ENCODE measurements at regions not wholly inside any gene's neighbourhood (a gene's known extent, or its start where the extent isn't known, plus 50 kb on each side); places are given as distances from the start of the nearest gene placed in this dataset.

DNA sequence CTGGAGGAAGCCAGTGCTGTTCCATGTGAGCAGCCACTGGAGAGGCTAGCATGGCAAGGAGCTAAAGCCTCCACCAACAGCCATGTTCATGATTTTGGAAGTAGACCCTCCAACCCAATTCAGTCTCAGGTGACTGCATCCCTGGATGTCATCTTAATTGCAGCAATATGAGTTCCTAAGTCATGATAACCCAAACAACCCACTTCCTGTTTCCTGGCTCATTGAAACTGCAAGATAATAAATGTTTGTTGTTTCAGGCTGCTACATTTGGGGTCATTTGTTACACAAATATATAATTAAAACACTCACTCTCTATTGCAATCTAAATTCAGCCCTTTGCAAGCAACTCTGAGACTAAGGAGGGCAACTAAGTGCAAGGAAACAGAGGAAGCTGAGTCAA is 62.4 kb upstream of the SLC24A5 start:
- DNase-seq = no peak

DNA sequence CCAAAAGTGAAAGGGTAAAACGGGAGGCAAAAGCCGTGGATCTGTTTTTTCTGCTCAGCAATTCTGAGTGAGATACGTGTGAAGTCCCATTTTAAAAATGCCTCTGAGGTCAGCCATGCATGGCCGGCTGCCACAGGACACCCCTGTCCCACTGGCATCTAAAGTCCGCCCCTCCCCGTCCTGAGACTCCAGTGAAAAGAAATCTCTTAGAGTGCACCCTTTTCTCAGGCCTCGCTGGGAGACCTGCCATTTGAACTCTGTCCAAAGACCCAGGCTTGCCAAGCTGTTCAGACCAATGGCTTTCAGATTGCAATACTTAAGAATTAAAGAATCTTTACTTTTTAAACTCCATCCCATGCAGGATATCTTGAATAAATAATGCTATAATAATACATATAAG is 61.0 kb upstream of the SLC24A5 start:
- no peak for DNase-seq

DNA sequence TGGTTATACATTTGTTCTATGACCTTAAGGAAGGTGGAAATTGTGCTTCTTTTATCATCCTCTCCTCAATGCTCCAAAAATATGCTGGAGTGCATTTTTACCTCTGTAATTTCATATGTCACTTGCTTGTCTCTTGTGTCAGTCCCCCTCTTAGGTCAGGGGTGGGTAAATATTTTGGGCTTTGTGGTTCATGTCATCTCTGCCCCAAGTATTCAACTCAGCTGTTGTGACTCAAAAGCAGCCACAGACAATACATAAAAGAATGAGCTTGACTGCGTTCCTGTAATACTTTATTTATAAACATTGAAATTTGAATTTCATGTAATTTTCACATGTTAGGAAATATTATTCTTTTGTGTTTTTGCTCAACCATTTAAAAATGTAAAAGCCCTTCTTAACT is 60.4 kb upstream of the SLC24A5 start:
- no peak for DNase-seq

DNA sequence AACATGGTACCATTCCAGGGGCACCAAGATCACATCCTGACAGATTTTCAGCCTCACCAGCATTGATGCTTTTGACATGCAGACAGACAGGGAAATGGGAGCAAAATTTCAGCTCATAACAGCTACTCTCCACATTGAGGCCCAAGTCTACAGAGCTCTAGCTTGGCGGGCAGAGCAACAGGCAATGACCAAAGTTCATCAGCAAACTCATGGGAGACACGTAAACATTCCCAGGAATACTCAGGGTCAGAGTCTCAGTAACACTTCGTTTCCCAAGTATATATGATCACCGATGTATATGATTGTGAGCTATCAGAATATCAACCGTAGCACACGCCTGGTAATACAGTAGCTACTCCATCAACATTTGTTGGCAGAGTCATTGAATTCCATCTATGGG is 59.2 kb upstream of the SLC24A5 start:
- DNase-seq = no peak

DNA sequence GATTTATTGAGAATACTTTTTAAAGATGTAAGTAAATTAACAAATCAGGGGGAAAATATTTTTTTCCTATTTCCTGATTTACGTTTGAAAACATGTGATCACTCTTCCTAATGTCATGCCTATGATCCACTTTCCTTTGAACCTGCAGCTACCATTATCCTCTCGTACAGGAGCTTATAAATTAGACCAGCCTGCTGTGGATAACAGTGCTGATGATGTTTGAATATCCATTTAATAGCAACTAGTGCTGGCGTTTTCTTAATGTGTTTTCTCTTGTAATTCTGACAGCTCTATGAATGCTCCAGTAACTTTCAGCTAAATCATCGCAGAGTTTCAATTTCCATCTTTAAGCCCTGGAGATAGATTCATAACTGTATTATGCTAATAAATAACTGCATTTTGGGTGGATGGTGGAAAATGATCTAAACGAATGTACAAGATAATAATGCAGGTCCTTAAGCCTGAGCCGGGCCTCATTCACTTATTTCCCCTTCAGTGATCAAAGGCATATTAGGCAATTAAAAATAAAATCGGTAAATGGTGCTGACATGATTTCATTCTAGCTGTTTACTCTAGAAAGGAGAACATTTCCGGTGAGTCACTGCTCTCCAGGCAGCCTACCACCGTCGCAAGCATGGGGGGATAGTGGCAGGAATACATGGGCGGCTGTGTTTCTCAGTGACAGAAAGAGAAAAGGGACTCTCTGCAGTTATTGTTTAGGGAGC is 58.5 kb upstream of the SLC24A5 start:
- DNase-seq = no peak

DNA sequence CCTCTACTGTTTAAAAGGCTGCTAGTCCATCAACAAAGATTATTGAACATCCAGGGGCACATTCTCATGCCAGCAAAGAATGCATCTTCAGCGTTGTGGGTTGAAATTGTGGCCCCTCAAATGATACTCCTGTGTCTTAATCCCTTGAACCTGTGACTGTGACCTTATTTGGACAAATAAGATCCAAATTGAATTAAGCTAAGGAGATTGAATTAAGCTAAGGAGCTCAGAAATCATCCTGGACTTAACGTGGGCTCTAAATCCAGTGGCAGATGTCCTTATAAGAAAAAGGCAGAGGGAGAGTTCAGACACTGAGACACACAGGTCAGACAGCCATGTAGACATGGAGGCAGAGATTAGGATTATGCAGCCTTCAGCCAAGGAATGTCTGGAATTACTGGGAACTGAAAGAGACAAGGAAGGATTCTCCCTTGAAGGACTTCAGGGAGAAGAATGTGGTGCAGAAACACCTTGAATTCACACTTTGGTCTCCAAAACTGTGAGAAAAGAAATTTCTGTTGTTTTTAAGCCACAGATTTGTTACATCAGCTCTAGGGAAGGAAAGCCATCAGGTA is 57.3 kb upstream of the SLC24A5 start:
- DNase-seq = no peak

DNA sequence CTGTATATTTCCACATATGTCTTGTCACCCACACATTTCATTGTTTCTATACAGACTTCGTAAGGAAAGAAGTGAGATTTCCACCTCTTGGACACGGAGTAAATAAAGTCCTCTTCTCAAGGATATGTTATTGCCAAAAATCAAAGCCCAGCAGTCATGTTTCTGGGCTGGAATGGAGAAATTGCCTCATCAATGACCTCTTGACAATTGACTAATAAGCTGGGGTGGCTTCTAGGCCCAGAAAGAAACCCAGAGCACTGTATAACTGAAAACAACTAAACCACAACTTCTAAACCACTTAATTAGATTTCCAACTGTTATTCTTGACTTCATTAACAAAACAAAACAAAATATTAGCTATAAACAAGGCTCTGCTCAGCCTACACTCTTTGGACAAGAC is 56.4 kb upstream of the SLC24A5 start:
- DNase-seq = no peak

DNA sequence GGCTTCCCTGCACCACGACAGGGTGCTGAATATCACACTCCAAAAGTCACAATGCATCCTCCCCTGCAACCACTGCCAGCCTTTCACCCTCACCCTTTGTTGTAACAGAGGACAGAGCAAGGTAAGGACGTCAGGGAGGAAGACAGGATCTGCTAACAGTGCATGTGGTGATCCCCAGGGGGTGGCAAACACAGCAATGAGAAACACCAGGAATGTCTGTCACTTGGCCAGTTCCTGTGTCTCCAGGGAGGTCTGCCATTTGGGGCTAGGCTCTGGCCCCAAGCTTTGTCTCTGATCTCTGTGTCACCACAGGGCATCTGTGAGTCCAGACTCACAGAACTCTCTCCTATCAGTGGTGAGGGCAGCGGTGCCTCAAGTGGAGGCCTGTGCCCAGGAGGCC is 54.3 kb upstream of the SLC24A5 start:
- DNase-seq = no peak

All from NCI-H526 treated with DMSO at 0.1 percent for 48 hours (cell line).